HG03442 (cell line): ENCODE measurements at regions not wholly inside any gene's neighbourhood (a gene's known extent, or its start where the extent isn't known, plus 50 kb on each side); places are given as distances from the start of the nearest gene placed in this dataset.

Experiments used
- ATAC-seq: cut with Tn5 transposase; IDR thresholded peaks from one replicate; pipeline ENCODE4 v1.9.1; 2021; ENCODE audit warnings: mild to moderate bottlenecking, moderate library complexity; ENCODE audit not compliant: unreplicated experiment

DNA sequence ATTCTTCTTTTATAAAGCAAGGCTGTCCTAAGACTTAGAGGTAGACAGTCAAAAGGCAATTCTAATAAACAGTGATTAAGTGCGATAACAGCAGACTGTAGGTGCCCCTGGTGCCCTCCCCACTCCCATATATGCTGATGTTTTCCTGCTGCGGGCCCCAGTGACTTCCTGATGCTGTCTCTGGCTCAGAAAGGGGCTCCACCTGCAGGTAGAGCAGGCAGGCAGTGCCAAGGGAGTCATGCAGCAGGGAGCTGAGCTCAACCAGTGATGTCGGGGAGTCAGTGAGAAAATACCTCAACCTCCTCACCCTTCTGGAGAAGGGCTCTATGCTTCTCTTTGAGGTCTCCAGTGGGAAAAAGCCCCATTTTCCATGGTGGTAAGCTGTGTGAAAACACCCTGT lies 126.7 kb upstream of the SSTR4 start:
- ATAC-seq, result no peak

DNA sequence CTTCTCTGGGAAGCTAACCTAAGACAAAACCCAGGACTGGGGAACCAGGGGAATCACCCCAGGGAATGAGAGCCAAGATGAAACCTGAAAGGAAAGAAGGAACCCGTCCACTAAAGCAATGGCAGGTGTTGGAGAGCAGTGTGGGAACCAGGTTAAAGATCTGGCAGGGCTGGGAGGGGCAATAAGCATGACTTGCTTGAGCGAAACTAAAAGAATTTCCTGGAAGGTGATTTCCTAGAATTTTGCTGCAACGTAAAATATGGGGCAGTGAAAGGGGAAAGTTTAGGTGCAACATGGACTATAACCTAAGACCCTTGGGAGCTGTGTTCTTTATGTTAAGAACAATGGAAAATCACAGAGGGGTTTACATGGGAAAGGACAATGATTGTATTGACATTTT lies 126.2 kb upstream of the SSTR4 start:
- no peak for ATAC-seq

DNA sequence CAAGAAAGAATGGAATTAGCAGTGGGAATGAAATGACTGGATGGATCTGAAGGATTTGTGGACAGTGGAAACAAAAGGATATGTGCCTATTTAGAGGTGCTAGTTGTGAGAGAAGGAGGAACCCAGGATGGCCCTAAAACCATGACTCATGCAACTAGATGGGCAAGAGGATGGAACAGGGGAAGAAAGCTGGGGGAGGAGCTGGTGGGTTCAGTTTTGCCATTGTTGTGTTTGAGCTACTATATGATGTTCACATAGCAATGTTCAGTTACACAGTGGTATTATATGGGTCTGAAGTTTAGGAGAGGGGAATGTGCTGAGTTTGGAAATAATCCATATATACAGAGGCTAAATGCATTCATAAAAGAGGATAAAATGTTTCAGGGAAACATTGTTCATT lies 125.7 kb upstream of the SSTR4 start:
- no peak for ATAC-seq

DNA sequence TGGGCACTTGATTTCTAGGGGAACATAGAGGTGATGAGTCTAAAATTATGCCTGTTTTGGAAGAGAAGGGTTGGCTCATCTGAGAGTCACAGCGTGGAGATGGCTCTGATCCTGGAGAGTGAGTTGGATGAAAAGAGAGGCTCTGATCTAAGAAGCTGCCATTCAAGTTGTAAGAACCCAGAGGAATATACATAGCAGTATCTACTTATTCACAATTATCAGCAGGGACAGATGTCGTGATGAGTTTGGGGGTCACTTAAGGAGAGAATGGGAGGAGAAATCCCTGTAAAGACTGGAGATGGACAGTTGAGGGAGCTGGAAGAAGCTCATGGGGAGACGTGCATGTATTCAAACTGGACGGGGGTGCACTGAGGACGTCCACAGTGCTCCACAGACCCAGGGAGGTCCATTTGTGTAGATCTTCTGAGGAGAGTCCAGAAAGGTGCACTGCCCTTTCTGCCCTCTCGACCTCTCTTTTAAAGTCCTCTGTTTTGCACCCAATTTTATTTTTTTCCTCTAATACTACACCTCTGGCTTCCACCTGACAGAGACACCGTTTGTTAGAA lies 124.7 kb upstream of the SSTR4 start:
- no peak for ATAC-seq

DNA sequence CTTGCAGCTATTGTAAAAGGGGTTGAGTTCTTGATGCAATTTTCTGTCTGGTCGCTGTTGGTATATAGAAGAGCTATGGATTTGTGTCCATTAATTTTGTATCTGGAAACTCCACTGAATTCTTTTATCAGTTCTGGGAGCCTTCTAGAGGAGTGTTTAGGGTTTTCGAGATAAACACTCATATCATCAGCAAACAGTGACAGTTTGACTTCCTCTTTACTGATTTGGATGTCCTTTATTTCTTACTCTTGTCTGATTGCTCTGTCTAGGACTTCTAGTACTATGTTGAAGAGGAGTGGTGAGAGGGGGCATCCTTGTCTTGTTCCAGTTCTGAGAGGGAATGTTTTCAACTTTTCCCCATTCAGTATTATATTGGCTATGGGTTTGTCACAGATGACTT lies 120.8 kb upstream of the SSTR4 start:
- no peak for ATAC-seq

DNA sequence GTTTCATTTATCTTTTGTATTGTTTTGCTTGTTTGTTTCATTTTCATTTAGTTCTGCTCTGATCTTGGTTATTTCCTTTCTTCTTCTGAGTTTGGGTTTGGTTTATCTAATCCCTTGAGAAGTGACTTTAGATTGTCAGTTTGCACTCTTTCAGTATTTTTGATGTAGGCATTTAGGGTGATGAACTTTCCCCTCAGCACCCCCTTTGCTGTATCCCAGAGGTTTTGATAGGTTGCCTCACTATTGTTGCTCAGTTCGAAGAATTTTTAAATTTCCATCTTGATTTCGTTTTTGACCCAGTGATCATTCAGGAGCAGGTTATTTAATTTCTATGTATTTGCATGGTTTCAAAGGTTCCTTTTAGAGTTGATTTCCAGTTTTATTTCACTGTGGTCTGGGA lies 119.6 kb upstream of the SSTR4 start:
- no peak for ATAC-seq

DNA sequence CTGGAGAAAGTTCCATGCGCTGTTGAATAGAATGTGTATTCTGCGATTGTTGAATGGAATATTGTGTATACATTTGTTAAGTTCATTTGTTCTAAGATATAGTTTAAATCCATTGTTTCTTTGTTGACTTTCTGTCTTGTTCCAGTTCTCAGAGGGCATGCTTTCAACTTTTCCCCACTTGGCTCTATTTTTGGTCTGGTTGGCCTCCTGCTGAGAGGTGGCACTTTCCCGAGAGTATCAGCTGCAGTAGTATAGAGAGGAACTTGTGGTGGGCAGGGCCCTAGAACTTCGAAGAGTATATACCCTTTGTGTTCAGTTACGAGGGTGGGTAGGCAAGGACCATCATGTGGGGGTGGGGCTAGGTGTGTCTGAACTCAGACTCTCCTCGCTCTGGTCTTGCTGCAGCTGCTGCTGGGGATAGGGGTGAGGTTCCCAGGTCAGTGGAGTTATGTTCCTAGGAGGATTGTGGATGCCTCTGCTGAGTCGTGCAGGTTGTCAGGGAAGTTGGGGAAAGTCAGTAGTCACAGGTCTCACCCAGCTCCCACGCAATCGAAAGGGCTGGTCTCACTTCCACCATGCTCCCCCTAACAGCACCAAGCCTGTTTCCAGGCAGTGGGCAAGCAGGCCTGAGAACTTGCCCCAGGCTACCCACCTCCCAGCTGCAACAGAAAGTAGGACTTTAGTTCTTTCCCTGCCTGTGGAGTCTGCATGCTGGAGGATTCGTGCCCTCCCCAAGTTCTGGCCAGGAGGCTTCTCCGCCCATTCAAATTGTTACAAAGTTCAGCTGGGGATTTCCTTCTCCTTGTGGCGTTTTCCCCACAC lies 118.9 kb upstream of the SSTR4 start:
- ATAC-seq, result no peak

DNA sequence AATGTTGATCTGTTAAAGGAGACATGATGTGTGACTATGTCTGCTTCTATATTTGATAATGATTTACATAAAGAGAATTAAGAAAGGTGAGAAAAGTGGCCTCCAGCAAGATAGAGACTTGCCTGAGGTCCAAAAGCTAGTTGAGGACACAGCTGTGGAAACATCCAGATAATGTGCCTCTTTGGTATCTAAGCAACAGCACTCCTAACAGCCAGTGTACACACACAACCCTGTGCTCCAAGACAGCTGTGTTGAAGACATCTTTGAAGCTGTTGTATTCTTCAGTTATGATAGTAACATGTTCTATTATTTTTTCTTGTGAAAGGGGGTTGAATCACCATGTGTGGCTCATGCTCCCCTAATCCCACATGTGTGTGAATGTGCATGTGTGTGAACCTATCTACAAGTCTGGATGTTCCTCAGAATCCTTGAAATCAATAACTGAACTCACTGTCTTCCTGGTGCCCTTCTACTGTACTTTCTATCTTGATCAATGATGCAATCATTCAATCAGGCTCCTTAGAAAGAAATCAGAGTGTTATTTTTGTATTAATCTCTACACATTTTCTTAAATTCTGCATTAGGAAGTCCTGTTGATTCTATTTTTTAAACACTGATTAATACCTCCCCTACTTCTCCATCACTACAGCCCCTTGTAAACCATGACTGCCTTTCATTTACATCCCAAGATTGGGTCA lies 116.7 kb upstream of the SSTR4 start:
- no peak for ATAC-seq

DNA sequence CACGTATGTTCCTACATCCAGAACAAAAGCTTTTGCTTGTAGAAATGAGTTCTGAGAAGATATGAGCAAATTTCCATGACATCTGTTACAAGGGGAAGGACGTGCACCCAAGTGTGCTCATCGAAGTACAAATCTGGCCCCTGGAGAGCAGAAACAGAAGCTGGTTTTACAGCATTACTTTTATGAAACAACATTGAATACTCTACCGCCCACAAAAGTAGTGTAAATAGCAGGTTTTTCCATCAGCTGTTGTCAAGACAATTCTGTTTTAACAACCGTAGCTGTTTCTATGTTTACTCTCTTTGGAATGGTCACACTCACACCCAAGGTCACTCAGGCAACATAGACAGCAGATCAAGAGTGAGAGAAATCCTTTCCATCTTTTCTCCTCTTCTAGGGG lies 114.2 kb upstream of the SSTR4 start:
- ATAC-seq, result no peak

DNA sequence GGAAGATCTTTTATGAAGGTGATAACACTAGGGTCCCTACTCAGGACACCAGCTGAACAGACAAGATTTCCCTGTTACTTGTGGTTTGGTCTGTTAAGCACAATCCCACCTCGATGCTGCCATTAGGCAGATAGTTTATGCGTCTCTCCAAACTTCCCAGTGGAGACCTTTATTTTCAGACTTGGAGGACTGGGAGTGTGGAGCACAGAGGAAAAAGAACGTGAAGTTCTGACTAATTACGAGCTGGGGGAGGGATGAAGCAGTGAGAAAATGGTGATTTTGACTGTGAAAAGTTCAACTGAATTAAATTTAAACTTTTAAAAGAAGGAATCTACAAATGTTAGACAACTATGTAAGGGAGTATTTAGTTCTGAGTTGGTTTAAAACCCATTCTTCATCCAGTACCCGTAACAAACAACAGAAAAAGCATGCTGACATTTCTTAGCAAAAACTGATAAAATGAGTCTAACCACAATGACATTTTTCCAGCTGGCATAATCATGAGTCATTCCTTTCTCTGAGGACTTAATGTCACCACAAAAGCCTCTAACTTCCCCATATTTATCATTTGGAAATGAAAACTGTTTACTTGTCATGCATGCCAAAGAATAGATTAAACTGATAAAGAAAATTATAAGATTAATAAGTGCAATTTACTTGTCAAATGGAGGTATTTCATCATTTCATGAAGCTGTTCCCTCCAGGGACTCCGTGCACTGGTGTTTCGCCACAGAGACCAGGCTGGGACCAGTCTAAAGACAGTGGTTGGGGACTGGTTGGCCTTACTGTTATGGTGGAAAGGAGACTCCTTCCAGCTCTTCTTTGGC lies 113.3 kb upstream of the SSTR4 start:
- no peak for ATAC-seq

DNA sequence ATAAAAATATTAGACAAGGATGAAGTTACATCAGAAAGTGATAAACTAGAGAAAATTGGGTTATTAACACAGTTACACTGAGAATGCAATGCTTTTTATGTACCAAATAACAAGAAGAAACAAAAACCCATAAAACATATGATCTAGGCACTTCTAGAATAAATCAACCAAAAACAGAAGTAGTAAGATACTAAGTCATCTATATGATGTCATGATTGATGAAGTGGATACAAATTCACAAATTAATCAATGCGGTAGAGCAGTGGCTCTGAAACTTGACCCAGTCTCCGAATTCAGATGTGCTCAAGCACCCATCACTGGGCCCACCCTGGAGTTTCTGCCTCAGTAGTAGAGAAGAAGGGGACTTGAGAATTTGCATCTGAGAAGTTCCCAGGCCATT lies 112.1 kb upstream of the SSTR4 start:
- no peak for ATAC-seq

DNA sequence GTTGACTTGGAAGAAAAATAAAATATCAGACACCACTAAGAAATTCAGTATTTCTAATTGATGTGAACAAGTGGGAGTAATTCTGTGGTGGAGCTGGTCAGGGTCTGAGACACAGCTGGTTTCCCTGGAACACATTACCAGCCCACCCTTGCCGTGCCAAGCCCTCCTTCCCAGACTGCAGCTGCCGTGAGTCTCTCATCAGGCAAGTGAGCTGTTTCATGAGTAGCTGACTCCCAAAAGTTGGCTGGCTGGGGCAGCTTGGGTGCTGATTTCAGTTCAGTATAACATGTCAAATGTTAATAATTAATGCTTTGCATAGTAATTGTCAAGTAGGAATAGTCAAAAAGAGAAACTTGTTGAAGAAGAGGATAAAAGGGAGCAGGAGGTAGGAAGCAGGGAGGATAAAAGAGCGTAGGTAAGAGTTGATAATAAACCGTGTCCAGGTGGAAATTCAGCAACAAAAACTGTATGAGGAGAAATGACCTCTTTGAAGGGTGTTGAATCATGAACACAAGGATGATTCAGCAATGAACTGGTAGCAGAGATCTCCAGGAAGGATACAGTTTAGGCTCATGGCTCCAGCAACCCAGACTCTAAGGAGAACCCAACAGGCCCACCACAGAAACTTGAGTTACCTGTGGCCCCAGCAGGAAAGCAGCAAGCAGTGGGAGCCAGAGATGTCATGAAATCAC lies 110.9 kb upstream of the SSTR4 start:
- no peak for ATAC-seq

DNA sequence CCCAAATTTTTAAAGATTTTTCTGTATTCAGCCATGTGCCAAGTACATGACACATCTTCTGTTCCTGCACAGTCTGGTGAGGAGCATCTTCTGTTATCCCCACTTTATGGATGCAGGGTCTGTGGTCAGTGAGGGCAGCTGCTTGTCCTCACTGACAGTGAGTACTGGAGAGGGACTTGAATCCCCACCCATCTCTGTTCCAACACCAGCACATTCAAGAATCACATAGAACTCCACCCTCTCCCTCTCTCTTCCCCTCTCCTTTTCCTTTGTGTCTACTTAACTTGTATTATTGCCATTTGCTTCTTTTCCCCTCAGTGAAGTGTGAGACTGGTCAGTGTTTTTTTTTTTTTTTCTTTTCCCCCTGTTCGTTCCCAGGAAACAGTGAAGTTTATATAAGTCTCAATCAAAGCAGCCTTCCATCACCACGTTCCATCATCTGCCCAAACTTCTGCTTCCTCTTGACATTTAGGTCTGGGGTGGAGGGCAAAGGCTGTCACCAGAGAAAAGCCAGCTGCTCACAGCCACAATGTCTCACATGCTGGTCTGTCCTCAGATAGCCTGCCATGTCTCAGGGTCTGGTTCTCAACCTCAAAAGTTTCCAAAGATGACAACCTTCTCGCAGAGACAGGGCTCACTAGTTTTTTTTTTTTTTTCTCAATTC lies 110.0 kb upstream of the SSTR4 start:
- ATAC-seq, result no peak

DNA sequence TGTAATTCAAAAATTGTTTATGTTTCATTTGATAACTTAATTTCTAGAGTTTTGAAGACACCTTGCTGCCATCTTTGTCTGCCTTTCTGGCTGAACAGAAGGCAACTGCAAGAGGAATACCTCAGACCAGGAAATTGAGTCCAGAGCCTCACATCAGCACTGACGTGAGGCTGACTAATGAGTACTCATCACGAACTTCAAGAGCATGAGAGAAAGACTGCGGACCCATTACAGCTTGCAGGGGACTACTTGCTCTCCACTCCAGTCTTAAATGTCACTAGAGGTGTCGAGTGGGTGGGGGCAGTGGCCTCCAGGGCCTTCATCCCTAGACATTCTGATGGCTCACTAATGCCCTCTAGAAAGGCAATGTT lies 109.5 kb upstream of the SSTR4 start:
- no peak for ATAC-seq

DNA sequence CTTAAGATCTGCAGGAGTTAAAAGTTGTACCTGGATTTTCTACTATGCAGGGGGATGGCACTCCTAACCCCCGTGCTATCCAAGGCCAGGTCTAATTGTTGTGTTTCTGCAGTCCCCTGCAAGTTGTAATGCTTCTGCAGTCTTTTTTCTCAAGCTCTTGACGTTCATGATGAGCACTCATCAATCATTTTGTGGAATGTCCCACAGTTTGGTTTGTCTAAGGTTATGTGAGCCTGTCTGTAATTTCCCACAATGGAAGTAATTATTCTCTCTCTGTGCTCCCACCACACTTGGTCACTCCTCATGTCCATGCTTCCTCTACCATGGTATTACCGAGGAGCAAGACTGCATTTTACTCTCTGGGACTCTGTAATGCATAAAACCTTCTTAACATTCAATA lies 107.6 kb upstream of the SSTR4 start:
- ATAC-seq, result no peak

DNA sequence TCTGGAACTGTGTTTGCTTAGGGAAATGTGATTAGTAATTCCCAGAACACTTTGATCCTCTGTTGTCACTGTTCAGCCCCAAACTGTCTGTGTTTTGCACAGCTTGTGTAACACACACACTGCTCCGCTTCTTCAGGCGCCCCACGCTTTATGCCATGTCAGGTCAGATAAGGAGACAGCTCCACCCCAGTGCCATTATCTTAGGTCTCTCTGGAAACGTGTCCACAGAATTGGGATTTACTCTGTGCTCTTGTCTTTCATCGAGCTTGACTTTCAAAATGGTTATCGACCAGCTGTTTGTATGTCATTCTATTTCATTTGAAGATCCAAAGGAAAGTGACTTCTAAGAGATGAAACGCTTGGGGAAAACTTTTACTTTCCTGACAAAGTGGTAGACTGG lies 106.4 kb upstream of the SSTR4 start:
- no peak for ATAC-seq

DNA sequence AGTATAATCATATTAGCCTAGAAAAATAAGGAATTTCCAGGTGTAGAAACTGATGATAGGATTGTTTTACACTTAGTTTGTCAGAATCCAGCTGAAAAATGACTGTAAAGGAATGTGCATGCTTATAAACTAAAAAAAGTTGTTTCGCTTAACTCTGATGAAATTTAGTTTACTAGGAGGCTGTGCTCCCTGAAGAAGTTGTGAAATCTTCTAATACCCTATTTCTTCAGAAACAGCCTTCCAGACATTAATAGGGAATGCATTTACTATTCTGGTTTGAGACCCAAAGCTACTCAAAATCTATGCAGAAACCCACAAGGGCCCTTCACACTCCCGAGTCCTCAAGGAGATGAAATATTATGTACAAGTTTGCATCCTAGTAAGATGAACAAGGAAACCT lies 105.5 kb upstream of the SSTR4 start:
- ATAC-seq, result no peak

DNA sequence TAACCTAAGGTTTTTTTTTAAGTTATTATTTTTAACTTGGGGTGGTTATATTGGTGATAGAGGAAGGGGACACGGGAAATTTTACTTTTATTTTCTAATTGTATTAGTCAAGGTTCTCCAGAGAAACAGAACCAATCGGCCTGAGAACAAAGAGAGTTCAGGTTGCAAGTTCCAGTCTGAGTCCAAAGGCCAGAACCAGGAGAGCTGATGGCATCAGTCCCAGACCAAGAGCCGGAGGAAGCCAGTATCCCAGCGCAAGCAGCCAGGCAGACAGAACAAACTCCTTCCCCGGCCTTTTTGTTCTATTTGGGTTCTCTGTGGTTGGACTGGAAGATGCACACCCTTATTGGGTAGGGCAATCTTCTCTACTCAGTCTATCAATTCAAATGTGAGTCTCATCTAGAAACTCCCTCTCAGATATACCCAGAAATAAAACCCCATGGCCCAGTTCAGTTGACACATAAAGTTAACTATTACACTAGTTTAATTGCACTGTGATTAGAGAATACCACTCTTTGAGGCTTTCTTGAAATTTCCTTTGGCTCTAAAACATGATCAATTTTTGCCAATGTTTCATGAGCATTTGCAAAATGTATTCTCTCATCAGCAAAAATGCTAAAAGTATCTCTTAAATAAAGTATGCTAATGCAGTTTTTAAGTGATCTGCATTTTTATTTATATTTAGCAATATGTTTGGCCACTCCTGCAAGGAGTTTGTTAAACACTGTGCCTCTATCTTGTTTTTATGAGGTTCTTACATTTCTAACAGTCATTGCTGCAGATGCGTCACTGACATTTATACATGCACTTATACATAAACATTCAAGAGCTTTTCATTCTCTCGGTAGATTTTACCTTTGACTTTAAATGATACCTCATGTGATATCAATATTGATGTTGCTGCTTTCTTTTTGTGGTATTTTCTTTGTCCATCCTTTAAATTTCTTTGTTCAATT lies 103.2 kb upstream of the SSTR4 start:
- no peak for ATAC-seq

DNA sequence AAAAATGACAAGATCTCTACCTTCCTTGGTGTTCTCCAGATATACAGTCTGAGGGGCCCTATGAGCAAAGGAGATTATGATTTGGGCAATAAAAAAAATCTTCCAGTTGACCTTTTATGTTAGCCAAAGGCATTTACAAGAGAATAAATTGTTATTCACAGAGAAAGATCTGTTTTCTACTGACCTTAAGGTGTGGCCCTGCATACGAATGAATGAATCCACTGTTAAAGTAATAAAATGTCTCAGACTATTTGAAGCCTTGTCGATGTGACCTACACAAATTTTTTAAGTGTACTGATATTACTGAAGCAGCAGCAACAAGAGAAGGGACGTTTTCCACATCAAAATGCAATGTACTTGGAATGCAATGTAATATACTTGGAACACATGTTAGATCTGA lies 95.9 kb upstream of the SSTR4 start:
- no peak for ATAC-seq
